ENCODE measurements at regions not wholly inside any gene's neighbourhood (a gene's known extent, or its start where the extent isn't known, plus 50 kb on each side); places are given as distances from the start of the nearest gene placed in this dataset.
"Not testable (repeated sequence)": the region's sequence is repeated elsewhere in the genome, so short reads cannot be mapped to it uniquely, and the experiment has no call there.

- no peak for DNase-seq (ENCODE audit: low spot score in 2 of 2)
- intact Hi-C loops (cut with DNase I; ENCODE audit: low total_unique reads) = no loop called here
- no peak overlapping the region for H3K4me3 ChIP-seq (ENCODE audit: low read depth, poor library complexity, severe bottlenecking)
- no peak for TF ChIP-seq POLR2A (IDR thresholded peaks at IDR 0.05)
- TF ChIP-seq, protein P1, sequence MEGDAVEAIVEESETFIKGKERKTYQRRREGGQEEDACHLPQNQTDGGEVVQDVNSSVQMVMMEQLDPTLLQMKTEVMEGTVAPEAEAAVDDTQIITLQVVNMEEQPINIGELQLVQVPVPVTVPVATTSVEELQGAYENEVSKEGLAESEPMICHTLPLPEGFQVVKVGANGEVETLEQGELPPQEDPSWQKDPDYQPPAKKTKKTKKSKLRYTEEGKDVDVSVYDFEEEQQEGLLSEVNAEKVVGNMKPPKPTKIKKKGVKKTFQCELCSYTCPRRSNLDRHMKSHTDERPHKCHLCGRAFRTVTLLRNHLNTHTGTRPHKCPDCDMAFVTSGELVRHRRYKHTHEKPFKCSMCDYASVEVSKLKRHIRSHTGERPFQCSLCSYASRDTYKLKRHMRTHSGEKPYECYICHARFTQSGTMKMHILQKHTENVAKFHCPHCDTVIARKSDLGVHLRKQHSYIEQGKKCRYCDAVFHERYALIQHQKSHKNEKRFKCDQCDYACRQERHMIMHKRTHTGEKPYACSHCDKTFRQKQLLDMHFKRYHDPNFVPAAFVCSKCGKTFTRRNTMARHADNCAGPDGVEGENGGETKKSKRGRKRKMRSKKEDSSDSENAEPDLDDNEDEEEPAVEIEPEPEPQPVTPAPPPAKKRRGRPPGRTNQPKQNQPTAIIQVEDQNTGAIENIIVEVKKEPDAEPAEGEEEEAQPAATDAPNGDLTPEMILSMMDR (IDR thresholded peaks at IDR 0.05) = no peak
- WGBS, 2 donors = 79 to 84% methylated on average over 5 of the region's 5 CpGs
Observed at GRCh38 chr5:54390539-54391031, 64.9 kb upstream of the HSPB3 start.

DNA sequence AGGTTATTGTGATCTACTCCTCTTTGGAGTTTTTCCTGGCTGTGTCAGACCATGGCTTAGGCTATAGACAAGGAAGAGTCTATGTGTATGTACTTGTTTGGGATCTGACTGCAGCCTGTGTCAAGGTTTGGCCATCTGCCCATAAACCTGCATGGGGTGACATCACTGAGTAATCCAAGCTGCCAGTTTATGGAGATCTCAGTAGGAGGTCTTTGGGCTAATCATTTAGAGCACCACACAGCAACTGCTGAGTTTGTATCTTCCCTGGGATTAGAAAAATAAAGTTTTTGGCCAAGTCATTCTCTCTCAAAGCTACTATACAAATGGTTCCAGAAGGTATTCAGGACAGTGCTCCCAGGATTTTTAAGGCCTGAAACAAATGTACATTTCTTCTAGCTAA, 65.5 kb upstream of the HSPB3 start:
- intact Hi-C loops (cut with DNase I; ENCODE audit: low total_unique reads) = no loop called here
- TF ChIP-seq, protein P1 (IDR thresholded peaks at IDR 0.05) = no peak
- no peak for TF ChIP-seq POLR2A (IDR thresholded peaks at IDR 0.05)
- H3K4me3 ChIP-seq (ENCODE audit: low read depth, poor library complexity, severe bottlenecking) = no peak overlapping the region
- DNase-seq (ENCODE audit: low spot score in 2 of 2) = peak in 1 of 2 donors; percentile 40

GRCh38 chr5:54389399-54389798, 66.1 kb upstream of the HSPB3 start:
- DNase-seq (ENCODE audit: low spot score in 2 of 2); intact Hi-C loops (cut with DNase I; ENCODE audit: low total_unique reads); H3K4me3 ChIP-seq (ENCODE audit: low read depth, poor library complexity, severe bottlenecking): not testable (repeated sequence)
- WGBS, 2 donors = 95 to 100% methylated on average over 1 of the region's 1 CpG

DNA sequence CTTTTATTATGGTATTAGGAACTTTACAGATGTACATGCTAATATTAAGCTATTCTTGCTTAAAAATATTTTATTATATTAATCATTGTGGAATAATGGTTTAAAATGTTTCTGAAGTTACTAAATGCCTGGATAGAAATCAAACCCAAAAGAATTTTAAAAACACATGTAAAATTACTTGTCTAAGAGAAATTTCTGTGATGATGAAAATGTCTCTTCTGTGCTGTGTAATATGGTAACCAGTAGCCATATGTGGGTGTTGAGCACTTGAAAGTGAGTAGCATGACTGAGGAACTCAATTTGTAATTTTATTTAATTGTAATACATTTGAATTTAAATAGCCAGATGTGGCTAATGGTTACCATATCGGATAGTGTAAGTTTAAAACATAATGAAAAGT, 66.7 kb upstream of the HSPB3 start:
- no peak for DNase-seq (ENCODE audit: low spot score in 2 of 2)
- no peak overlapping the region for H3K4me3 ChIP-seq (ENCODE audit: low read depth, poor library complexity, severe bottlenecking)
- intact Hi-C loops (cut with DNase I; ENCODE audit: low total_unique reads) = no loop called here
- 89 to 94% methylated on average over 1 of the region's 1 CpG for WGBS, 2 donors
- TF ChIP-seq, protein P1 (IDR thresholded peaks at IDR 0.05) = no peak
- no peak for TF ChIP-seq POLR2A (IDR thresholded peaks at IDR 0.05)

DNA sequence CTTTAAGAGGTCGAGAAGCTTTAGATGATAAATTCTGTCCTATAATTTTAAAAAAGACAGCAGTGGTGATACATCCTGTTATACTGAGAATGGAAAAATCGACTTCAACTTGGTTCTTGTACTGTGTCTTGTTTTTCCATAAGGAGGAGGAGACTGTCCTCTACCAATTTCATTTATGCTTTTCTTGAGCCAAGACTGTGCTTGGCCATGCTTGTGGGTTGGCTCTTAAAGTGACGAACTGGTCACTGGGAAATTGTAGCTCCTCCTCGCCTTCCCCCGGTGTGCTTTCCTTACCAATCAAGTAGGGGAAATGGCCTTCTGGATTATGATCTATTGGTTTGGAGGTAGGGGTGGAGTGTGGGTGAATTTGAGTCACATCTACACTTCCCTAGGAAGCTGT, 67.1 kb upstream of the HSPB3 start:
- intact Hi-C loops (cut with DNase I; ENCODE audit: low total_unique reads) = no loop called here
- no peak overlapping the region for H3K4me3 ChIP-seq (ENCODE audit: low read depth, poor library complexity, severe bottlenecking)
- TF ChIP-seq, protein P1 (IDR thresholded peaks at IDR 0.05) = no peak
- TF ChIP-seq POLR2A (IDR thresholded peaks at IDR 0.05) = no peak
- DNase-seq (ENCODE audit: low spot score in 2 of 2) = no peak
- WGBS, 2 donors = 59 to 63% methylated on average over 5 of the region's 5 CpGs

- TF ChIP-seq POLR2A (IDR thresholded peaks at IDR 0.05) = no peak
- TF ChIP-seq, protein P1 (IDR thresholded peaks at IDR 0.05) = no peak
- DNase-seq (ENCODE audit: low spot score in 2 of 2) = no peak
- intact Hi-C loops (cut with DNase I; ENCODE audit: low total_unique reads) = no loop called here
- no peak overlapping the region for H3K4me3 ChIP-seq (ENCODE audit: low read depth, poor library complexity, severe bottlenecking)
- 77 to 83% methylated on average over 3 of the region's 3 CpGs for WGBS, 2 donors
Observed at GRCh38 chr5:54387659-54388232, 67.8 kb upstream of the HSPB3 start.

Measured in lower leg skin (tissue), 4 donors.